Activated CD4-positive, alpha-beta T cell treated with anti-CD3 and anti-CD28 coated beads, Interleukin-2, amount 50 U/mL, for 4 hours (primary cell): ENCODE measurements at regions not wholly inside any gene's neighbourhood (a gene's known extent, or its start where the extent isn't known, plus 50 kb on each side); places are given as distances from the start of the nearest gene placed in this dataset.

Source experiments
- DNase-seq, 2 experiments: peaks; one replicate each; pipeline ENCODE4 v3.0.0-alpha.2; 2020

DNA sequence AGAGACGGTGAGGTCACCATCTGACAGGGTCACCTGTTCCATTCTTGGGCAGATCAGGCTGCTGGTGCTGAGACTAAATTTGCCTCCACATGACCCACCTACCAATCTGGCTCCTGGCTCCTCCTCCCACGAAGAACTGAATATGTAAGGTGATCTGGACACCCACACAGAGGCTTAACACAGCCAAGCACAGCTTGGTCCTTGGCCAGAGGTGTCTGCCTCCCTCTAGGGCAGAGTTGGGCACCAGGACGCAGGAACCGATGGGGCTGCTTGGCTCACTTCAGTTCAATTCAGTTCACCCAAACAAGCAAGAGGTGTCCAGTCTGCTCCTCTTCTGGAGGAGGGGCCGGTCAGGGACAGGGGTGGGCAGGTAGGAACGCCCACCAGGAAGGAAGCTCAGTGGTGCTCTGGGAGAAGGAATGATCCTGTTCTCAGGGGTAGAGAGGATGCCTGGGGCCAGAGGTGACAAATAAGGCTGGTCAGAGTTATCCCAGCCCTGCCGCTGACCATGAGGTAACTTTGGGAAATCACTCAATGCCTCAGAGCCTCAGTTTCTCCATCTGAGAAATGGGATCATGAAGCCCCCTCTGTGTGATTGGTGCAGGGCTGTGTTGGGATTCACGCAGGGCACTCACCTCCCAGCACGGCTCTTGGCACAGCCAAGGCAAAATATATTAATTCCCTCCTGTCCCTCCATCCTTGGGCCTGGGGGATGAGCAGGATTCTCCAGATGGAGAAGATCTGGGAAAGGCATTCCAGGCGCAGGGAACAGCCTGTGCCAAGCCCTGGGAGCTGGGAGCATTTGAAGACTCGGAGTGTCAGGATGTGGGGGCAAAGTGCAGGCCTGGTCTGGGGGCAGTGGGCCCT is 284.5 kb downstream of the PTPRU start:
- DNase-seq, result no peak

DNA sequence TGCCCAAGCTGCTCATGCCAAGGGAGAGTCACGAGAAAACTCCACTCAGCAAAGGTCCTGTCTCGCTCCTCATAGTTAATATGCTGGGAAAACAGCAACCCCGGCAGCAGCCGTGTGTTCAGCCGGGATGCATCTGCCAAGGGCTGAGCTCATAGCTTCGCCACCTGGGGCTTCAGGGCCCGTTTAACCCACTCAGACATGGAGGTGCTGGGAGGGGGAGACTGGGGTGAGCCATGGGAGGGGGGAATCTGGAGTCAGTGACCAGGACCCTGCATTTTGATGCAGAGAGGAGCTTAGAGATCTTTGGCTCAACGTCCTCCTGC is 283.4 kb downstream of the PTPRU start:
- no peak for DNase-seq

DNA sequence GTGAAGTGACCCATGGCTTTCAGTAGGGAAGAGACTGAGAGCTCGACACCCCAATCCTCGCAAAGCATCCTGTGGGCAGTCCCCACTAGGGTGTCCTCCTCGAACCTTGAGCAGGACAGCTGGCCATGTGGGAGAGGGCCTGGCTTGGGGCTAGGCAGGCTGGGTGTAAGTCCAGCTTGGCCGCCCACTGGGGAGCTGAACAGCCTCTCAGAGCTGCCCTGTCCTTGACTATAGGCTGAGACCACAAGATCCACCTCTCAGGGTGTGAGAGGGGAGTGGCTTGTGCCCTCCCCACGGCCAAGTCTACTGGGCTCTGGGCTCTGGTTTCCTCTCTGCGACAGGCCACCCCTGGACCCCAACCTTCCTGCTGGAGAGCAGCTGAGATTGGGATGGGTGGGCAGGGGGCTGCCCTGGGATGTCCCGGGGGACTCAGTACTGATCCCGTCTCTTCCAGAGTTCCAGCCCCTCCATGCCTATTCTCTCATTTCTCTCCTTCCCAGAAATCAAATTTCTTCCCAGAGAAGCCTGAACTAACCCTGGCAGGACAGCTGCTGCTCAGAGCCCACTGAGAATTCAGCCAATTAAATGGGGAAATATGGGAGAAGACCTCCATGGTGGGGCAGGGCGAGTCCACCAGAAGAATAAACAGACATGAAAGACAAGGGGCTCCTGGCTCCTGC is 282.9 kb downstream of the PTPRU start:
- DNase-seq, result no peak

DNA sequence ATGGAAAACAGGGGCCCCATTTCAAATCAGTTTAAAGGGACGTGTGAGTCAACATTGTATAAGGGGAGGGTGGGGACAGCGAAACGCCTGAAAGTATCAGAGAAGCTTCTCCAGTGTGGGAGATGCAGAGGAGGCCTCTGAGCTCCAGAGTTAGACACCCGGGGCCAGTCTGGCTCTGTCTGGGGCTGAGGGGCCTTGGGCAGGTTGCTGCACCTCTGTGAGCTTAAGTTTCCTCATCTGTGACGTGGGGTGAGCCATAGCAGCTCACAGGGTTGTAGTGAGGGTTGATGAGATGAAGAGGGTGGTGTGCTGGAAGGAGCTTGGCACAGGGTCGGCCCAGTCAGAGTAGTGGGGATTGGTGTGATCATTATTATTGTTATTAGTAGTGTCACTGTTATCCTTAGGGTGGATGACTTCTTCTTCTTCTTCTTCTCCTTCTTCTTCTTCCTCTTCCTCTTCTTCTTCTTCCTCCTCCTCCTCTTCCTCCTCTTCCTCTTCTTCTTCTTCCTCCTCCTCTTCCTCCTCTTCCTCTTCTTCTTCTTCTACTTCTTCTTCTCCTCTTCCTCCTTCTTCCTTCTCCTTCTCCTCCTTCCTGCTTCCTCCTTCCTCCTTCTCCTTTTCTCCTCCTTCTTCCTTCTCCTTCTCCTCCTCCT is 282.0 kb downstream of the PTPRU start:
- DNase-seq, result no peak

DNA sequence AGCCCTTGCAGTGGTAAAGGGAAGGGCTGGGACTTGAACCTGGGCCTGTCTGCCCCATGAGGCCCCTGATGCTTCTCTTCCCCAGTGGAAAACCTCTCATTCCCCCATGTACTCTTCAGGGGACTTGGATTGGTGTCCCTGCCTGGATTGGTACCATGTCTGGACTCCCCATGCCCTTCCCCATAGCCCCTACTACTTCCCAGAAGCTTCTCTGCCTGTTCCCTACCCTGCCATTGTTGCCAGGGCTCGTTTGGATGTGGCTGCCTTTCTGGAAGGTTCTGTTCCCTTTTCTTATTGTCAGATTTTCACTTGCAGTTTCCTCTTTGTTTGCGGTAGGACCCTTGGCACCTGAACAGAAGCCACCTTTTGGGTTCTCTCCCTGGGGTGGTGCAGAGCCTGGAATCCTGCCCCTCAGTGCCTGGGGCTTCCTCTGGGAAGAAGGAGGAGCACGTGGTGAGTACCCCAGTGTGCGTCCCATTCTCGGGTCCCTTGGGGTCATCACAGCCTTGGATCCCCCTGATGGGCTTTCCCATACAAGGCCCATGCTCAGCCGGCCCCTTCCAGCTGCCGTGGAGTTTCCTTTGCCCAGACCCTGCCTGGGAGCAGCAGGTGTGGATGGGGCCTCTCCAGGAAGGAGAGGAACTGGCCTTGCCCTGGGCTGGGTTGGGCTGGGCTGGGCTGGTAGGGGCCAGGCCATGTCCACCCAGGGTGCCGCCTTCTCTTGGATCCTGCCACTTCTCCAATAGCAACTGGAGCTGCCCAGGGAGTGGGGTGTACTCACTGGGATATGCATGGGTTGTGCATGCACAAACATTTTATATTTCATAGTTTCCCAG is 281.1 kb downstream of the PTPRU start:
- no peak for DNase-seq

DNA sequence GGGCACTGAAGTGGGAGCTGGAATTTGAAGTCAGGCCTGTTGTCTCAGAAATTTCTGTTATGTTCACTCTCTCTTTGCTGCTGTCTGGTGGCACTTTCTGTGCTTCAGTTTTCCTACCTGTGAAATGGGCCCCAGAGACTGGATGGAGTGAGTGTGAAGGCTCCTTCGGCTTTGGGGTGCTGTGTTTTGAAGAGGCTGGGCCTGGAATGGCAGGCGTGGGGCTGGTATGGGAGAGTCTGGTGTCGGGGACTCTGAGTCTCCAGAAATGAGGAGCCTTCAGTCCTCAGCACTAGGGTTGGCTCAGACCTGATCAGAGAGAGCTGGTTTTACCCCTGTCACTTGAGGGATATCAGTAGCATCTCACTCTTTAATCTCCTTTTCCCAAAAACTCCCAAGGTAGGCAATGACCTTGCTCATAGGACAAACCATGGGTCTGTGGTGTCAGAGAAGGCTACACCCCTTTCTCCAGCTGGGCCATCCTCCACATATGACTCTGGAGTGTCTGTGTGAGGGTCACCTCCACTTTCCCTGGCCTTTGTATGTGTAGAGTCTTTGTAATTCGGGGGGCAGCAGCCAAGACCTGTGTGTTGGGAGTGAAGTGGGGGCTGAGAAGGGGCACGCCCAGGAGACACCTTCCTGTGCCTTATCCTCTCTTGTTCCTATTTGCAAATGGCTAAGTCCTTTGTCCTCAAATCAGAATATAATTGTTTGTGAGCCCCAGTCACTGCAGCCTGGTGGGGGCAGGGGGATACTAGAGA is 279.9 kb downstream of the PTPRU start:
- DNase-seq, result no peak

DNA sequence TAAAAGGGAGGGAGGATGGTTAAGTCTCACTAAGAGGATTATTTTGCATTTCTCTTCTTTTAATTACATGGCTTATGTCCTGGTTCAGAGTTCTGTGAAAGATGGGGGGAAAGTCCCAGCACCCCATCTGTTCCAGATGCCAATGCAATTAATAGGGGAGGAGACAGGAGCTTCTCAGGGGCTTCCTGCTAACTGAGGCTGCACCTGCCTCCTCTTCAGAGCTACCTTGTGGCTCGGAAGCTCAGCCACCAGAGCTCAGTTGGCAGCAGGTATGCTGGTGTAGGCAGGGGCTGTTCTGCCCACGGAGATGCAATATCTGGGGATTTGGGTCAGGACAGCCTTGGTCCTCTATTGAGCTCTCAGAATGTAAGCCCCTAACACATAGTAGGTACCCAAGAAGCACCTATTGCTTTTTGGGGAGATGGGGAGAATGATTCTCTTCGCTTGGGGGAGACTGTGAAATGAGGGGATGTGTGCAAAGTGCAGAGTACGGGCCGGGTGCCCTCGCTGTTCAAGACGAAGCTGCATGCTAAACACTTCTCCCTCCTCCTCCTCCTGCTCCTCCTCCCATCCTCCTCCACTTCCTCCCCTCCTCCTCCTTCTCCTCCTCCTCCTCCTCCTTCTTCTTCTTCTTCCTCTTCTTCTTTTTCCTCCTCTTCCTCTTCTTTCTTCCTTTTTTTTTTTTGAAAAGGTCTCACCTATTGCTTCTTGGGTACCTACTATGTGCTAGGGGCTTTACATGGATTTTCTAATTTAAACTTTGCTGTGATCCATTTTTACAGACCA is 279.0 kb downstream of the PTPRU start:
- DNase-seq, result no peak

DNA sequence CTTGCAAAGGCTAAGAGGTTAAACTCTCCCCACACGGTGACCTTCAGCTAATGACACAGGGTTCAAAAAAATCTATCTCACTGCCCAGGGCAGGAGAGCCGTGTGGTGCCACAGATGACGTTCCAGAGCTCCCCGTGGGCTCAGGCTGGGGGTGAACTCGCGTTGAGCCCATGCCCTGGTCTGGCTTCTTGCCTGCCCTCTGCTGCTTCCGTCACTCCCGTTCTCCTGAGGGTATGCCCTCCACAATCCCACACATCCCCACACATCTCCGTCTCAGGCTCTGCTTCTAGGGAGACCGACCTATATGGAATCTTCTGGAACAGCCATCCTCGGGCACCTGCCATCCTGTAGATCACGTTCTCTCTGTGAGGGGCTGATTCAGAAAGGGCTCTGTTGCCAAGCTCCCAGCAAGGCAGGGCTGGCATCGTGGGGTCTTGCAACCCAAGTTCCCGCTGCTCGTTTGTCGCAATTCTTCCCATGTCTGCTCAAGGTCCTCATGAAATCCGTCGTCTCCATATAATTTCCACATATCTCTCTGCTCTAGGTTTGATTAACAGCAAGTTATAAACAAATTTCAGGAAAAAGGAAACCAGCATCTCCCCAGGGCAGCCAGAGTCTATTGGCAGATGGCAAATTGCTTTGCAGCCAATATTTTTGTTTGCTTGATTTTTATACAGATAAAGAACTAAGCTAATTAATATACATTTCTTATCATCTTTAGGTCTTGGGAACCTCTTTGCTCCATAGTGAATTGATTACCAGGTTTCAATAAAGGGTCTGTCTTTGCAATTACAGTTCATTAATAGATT is 278.2 kb downstream of the PTPRU start:
- DNase-seq, result no peak

DNA sequence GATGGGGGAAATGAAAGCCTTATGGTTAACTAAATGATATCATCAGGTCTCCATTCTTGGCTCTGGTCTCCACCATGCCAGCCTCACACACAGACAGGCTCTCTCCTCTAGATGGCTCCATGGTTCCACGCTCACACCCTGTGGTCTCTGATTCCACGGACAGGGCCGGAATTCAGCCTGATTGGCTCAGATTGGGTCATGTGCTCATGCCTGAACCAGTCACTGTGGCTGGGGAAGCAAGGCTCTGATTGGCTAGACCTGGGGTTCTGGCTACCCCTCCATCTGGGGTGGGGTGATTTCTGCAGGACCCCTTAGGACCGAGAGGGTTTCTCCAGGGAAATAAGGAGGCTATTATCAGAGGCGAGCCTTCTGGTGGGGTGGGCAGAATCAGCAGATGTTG is 277.0 kb downstream of the PTPRU start:
- DNase-seq, result no peak

DNA sequence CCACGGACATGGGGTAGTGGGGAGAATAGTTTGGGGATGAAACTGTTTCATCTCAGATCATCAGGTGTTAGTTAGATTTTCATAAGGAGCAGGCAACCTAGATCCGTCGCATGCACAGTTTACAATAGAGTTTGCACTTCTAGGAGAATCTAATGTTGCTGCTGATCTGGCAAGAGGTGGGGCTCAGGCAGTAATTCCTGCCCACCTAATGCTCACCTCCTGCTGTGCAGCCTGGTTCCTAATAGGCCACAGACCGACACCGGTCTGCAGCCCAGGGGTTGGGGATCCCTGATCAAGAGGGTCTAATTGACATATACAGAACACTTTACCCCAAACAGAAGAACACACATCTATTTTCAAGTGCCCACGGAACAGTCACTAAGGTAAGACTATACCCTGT is 275.1 kb downstream of the PTPRU start:
- no peak for DNase-seq

DNA sequence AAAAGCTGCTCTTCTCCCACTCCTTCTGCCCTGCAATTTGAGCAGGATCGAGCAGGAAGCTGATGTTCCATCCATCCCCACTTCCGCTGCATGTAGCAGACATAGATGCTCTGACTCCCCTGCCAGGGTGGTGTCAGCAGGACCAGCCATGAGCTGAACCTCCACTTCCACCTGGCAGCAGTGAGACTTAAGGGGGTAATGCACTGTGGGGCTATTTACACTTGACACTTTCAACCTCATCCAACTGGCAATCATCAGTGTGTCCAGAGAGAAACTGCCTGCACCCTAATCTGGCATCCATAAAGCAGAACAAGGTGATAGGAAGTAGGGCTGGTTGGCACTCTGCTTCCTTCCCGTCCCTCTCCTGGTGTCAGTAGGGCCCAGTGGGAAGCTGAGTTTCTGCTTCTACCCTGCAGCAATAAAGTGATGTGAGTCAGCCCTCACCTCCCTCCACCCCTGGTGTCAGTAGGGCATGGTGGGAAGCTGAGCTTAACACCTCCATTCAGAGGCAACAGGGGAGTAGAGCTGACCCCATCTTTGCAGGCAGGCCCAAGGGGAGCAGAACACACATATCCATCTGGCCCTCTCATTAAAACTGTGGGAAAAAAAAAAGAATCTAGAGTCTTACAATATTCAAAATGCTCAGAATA is 272.3 kb downstream of the PTPRU start:
- no peak for DNase-seq

DNA sequence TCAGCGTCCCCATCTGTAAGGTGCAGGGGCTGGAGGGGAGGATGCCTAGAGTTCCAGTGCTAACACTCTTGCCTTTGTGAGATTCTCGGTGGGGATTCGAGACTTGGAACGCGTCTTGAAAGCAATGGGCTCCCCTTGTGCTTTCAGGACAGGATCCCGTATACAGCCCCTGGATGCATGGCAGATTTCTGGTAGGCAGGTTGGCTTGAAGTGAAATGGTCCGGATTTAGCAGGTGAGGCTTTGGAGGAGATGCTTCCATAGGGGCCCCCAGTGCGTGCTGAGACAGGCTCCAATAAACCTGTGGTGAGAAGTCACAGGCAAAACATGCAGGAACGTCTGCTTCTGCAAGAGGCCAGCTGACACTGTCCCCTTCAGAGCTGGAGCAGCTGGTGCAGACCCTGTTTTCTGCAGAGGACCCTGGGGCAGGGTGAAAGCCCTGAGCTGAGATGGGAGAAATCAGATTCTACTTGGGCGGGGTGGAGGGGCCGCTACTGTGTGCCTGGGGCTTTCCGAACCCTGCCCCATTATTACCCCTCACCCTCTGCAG is 270.4 kb downstream of the PTPRU start:
- no peak for DNase-seq

DNA sequence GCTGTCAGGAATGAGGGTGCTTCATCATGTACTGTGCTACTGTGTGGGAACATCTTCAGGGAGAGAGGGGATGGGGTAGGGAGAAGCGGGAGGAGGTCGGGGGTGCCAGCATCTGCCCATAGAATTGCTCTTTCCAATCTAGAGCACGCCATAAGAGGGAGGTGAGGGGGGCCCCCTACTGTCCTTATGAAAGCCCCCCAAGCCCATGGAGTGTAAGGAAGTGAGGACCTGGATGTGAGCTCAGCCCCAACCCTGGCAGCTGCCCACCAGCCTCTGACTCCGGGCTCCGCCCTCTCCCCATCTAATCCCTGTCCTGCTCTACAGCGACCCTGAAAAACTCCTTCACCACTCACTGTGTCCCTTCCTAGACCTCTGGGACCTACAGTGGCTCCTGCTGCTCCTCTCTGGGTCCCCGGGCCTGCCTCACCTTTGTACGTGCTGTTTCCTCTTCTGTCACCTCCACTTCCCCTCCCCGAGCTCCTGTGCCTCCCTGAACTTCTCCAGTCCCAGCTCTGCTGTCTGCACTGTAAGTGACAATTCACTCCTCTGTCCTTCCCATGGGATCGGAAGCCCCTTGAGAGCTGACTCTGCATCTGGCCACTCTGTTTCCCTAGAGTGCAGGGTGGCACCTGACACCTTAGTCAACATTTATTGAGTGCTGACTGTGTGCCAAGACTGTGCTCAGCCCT is 269.4 kb downstream of the PTPRU start:
- no peak for DNase-seq

DNA sequence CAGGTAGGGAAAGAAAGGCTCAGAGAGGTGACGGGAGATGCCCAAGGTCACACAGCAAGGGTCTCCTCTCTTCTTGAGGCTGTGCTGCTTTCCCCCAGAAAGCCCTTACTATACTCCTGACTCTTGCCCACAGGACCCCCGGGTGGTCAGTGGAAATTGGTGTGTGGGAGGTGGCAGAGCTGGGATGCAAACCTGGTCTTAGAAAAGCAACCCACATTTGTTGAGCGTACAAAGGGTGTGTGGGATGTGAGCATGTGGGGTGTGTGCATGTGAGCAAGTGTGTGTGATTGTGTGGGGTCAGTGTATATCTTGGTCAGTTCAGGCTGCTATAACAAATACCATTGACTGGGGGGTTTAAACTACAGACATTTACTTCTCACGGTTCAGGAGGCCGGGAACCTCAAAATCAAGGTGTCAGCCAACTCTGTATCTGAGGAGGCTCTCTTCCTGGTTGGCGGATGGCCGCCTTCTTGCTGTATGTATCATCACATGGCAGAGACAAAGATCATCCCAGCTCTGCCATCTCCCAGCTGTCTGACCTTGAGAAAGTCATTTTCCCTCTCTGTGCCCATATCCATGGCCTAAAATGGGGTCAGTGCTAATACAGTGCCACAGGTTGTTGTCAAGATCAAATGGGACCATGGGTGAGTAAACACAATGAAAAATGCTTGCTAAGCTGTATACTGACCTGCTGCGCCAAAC is 268.5 kb downstream of the PTPRU start:
- DNase-seq, result no peak

DNA sequence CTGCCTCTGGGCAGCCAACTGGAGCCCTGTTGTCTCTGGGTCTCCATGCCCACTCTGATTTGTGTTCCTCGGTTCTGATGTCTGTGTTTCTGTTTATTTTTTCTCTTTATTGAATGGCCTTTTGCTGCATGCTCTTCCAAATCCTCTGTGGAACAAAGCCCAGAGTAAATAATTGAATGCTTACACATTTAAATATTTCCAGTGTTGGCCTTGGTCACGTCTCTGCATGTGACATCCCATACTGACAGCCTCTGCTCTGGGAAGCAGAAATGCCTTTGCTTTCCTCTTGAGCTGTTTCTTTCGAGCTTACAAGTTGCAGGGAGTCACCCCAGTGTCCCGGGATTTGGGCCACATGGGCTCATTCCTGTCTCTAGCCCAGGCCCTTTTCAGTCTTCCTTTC is 267.9 kb downstream of the PTPRU start:
- no peak for DNase-seq

DNA sequence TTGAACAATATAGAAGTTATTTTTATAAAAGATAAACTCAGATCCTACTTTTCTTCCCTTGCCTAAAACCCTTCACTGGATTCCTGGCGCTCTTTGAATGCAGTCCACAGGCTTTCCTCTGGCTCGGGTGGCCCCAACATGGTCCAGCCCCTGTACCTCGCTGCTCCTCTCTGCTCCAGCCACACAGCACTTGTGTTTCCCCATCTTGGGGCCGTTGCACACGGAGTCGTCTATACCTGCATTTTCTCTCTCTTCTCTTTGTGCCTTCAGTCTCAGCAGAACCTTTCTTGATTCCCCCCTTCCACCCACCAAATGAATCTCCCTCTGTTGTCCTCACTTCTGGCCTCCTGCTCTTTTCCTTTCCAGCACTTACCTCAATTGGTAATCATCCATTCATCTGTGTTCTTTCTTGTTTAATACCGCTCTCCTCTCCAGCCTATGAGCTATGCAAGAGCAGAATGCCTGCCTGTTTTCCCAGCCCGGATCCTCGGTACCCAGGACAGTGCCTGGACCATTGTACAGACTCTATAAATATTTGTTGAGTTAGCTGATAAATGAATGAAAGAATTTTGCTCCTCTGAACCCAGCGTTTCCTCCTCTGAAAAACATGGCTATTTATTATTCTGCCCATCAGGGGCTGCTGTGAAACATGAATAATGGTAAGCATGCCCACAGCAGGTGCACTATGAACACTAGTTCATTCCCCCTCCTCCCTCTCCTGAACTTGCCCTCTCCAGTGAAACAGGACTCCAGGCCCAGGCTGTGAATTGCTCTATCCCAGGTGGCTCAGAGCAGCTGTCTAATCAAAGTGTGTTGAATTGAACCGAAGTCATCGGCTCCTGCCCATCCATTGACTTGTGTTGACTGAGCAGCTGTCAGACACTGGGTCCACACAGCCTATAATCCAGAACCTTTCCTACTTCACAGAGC is 266.9 kb downstream of the PTPRU start:
- DNase-seq, result no peak

DNA sequence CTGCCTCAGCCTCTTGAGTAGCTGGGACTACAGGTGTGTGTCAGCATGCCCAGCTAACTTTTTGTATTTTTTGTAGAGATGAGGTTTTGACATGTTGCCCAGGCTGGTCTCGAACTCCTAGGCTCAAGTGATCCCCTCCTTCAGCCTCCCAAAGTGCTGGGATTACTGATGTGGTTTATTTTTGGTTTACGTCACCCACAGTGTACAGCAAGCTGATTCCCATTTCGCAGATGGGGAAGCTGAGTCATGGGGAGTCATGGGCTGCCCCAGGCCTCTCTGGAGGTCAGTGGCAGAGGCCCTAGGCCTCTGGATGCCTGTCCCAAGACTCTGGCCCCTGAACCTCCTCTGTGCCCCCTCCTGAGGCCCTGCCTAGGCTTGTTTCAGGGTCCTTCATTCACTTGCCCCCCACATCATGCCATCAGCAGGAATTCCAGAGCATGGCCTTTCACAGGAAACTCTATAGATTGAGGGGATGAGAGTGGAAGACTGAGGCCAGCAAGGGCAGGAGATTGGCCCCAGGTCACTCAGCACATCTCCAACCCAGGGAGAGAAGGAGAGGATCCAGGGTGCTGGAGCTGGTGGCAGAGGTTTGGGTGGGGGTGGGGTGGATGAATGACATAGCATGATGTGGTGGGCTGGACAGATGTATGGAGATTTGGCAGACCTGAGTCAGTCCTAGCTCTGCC is 266.0 kb downstream of the PTPRU start:
- DNase-seq, result no peak
